Cardiac fibroblast (primary cell): ENCODE measurements at regions not wholly inside any gene's neighbourhood (a gene's known extent, or its start where the extent isn't known, plus 50 kb on each side); places are given as distances from the start of the nearest gene placed in this dataset.
A peak's percentile ranks its signal among the peaks of the same experiment; 100 is the strongest.

Experiments used
- DNase-seq, 2 donors: peaks; one replicate each; pipeline versions ENCODE4 v3.0.0 to v3.0.0-alpha.2; 2010; ENCODE audit warnings: low read depth in 2 of 2
- H3K4me3 ChIP-seq, 2 donors: replicated peaks in 1 of 2; 1 replicate in 1 of 2; 2 replicates in 1 of 2; pipeline ENCODE4 v1.5.1; 2011; ENCODE audit warnings: low read depth in 2 of 2, low read length in 2 of 2, mild to moderate bottlenecking in 2 of 2, moderate library complexity in 1 of 2
- CTCF ChIP-seq: IDR thresholded peaks from one replicate; pipeline ENCODE4 v1.5.1; 2011; ENCODE audit warnings: low read depth, mild to moderate bottlenecking, low read length, inconsistent platforms

GRCh38 chr4:43264730-43265129 lies 372.2 kb downstream of the GRXCR1 start:
- TF ChIP-seq CTCF = no peak

GRCh38 chr4:43271946-43272345 lies 379.4 kb downstream of the GRXCR1 start:
- TF ChIP-seq CTCF = no peak
- no peak overlapping the region for H3K4me3 ChIP-seq
- no peak for DNase-seq

More at GRCh38 chr4:43264730-43265129, 372.2 kb downstream of the GRXCR1 start:
- H3K4me3 ChIP-seq = no peak overlapping the region
- DNase-seq = no peak

- H3K4me3 ChIP-seq = no peak overlapping the region
- TF ChIP-seq CTCF = no peak
- no peak for DNase-seq
Observed at GRCh38 chr4:43274376-43274775, 381.9 kb downstream of the GRXCR1 start.

- no peak for TF ChIP-seq CTCF
- H3K4me3 ChIP-seq = no peak overlapping the region
- DNase-seq = no peak
Observed at GRCh38 chr4:43275779-43276178, 383.3 kb downstream of the GRXCR1 start.

- H3K4me3 ChIP-seq = no peak overlapping the region
- no peak for TF ChIP-seq CTCF
- no peak for DNase-seq
Observed at GRCh38 chr4:43276321-43276720, 383.8 kb downstream of the GRXCR1 start.

- H3K4me3 ChIP-seq = no peak overlapping the region
- TF ChIP-seq CTCF = no peak
- DNase-seq = peak in 1 of 2 donors; percentile 25
Observed at GRCh38 chr4:43277003-43277402, 384.5 kb downstream of the GRXCR1 start.

GRCh38 chr4:43282534-43282933 lies 390.0 kb downstream of the GRXCR1 start:
- no peak overlapping the region for H3K4me3 ChIP-seq
- no peak for TF ChIP-seq CTCF
- no peak for DNase-seq
